ENCODE measurements at regions not wholly inside any gene's neighbourhood (a gene's known extent, or its start where the extent isn't known, plus 50 kb on each side); places are given as distances from the start of the nearest gene placed in this dataset.
"Not testable (repeated sequence)": the region's sequence is repeated elsewhere in the genome, so short reads cannot be mapped to it uniquely, and the experiment has no call there.

DNA sequence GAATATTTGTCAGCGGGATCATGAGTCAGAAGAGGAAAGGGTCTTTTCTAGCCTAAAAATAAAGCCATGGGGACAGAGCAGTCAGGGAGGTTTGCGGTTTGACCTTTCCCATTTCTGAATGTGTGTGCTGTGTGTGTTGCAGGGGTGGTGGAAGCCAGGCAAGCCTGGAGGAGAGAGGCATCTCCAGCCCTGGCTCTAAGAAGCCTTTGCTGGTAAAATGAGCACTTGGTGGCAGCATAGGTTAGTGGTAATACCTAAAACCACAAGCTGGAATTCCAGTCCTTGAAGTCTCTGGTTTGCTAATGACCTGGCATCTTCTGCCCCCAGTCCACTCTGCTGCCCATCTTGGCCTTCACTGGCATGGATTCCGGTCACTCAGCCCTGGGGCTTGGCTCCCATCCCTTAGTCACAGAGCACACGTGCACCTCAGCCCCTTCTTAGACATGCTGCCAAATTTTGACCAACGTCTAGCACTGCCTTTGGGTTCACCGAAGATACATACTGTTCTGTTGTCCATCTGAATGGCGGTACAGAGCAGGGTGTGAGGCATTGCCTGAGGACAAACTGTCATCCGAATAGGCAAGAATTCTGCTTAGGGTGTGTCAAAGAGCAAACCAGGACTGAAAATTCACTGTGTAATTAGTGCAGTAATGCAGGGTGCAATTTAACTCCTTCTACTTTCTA is 52.7 kb downstream of the KCNA5 start:
- DNase-seq (ENCODE audit: low spot score) = no peak

DNA sequence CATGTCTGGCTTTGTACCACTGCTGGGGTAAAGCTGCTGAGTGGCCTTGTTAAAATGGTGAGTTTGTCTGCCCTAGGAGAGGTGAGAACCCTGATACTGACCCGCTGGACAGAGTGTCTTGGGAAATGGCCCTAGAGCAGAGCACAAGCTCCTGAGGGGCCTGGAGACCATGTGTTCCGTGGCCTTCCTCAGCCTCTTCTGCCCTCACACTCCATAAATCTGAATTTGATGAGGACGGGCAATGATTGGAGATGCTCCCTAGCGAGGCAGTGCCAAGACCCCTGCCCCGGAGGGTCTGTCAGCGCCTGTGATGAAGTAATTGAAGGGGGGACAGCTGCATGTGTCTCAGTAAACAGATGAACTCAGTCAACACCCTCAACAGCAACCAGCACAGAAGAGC is 54.1 kb downstream of the KCNA5 start:
- no peak for DNase-seq (ENCODE audit: low spot score)

DNA sequence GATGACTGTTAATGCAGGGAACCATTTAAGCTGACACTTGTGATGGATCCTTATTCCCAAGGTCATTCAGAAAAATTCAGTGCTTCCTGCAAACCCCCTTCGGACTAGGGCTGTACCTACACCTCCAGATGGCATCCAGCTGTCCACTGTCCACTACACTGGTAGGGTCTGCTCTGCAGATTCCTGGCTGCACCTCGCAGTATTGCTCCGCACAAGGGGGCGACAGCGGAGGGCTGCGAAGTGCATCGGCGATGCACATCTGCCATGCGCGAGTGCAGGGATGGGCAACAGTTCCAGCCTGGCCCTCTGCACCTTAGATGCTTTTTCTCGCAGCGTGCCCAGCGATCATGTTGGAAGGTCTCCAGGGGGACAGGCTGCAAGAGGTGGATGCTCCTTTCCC is 55.5 kb downstream of the KCNA5 start:
- no peak for DNase-seq (ENCODE audit: low spot score)

DNA sequence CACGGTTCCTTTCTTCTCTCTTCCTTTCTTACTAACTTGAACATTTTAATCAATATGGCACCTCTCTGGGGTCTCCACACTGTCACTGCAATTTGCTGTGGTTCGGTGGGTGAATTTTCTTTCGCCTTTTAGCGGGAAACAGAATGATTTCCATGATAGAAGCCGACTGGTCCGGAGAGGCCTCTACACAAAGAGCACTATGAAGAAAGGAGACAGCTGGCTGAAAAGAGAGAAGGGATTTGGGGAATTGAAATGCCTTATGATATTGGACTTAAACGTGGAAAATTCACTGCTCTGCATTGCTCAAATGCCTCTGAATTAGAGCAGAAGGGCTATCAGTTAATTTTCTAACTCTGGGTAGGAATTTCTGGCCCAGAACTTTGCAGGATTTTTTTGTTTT is 55.9 kb downstream of the KCNA5 start:
- no peak for DNase-seq (ENCODE audit: low spot score)

DNA sequence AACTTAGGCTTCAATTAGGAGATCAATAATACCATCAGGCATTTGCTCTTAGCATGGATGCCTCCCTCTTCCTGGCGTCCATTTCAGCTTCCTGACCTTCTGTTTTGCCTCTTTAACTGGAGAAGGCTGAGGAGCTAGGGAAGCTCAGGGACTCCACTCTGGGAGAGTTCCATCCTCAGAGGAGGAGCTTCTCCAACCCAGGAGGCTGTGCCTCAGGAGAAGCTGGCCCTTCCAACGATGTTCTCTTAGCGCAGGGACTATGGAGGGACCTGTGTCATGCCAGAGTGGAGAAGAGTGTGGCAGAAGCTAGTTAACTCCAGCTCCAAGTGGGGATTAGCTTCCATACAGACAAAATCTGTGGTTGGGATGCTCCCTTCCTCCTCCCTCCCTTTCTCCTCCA is 58.0 kb downstream of the KCNA5 start:
- DNase-seq (ENCODE audit: low spot score) = no peak

DNA sequence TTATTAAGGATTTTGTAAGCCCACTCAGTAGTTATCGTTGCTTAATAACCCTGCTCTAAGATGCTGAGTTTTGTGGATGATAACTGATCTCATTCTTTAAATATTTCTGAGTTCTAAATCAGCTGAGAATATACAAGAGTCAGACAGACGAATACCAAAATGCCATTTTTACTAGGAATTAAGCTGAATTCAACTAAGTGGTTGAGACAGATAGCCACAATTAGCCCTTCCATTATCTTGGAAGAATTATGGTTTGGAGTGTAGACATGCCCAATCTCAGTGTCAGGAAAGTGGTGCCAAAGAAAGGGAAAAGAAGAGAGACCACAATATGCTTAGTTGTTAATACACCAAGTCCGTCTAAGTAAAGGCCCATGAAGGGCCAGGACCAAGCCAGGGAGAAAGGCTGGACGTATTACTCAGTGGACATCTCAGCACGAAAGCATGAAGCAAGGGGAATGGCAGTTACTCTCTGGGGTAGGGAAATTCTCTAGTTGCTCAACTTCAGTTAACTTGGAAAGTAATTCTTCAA is 58.6 kb downstream of the KCNA5 start:
- no peak for DNase-seq (ENCODE audit: low spot score)

DNA sequence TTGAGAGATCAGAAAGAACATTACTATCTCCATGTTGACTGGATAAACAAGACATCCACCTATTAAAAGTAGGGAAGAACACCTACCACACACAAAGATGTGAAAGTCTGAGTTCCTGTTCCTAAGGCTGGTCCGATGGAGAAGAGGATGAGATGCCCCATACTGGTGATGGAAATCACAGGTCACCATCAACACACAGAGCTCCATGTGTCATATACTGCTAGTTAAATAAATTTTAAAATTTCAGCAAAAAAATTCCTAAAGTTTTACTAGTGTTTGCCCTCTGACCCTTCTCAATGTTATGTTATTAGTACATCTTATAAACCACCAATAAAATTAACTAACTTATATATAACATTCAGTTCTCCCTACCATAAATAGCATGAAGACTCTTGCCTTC is 59.1 kb downstream of the KCNA5 start:
- DNase-seq (ENCODE audit: low spot score) = no peak

DNA sequence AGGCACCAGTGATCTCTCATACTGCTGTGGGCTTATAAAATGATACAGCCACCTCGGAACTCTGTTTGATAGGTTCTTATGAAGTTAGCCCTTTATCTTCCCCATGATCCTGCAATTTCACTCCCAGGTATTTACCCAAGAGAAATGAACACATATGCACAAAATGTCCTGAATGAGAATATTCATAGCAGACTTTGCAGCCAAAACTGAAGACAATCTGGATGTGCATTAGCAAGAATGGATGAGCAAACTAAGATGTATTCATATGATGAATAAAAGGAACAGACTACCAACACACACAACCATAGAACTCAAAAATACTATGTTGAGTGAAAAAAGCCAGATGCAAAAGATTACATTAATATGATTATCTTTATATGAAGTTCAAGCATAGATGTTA is 66.7 kb downstream of the KCNA5 start:
- DNase-seq (ENCODE audit: low spot score) = no peak

DNA sequence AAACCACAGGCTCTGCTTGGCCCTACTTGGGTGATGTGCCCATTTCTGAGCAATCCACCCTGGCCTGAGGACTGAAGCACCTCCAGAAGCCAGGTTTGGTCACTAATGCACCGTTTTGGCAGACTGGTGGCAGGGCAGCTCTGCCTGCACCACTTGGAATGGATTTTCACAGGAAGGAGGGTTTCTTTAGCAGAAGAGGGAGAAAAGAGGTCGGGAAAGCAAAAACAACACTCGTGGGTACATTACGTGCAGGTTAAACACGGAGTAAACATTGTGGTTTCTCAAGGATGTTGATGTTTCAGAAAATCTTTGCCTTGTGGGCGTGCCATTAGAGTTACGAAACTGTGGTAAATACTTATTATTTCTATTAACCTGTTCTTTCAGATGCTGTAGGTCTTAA is 70.8 kb downstream of the KCNA5 start:
- no peak for DNase-seq (ENCODE audit: low spot score)

DNA sequence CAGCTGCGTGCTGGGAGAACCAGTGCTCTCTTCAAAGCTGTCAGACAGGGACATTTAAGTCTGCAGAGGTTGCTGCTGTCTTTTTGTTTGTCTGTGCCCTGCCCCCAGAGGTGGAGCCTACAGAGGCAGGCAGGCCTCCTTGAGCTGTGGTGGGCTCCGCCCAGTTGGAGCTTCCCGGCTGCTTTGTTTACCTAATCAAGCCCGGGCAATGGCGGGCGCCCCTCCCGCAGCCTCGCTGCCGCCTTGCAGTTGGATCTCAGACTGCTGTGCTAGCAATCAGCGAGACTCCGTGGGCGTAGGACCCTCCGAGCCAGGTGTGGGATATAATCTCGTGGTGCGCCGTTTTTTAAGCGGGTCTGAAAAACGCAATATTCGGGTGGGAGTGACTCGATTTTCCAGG is 78.1 kb downstream of the KCNA5 start:
- not testable (repeated sequence) for DNase-seq (ENCODE audit: low spot score)

DNA sequence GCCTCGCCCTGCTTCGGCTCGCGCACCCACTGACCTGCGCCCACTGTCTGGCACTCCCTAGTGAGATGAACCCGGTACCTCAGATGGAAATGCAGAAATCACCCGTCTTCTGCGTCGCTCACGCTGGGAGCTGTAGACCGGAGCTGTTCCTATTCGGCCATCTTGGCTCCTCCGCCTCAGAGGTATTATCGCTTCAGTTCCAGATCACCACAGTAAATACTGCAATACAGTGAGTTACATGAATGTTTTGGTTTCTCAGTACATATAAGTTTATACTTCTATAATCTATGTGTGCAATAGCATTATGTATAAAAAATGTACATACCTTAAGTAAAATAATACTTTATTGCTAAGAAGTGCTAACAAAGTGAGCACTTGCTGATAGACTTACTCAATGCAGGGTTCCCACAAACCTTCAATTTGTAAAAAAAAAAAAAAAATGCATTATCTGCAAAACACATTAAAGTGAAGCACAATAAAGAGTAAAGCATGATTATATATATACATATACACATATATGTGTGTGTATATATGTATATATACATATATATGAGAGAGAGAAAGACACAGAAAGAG is 78.7 kb downstream of the KCNA5 start:
- not testable (repeated sequence) for DNase-seq (ENCODE audit: low spot score)

DNA sequence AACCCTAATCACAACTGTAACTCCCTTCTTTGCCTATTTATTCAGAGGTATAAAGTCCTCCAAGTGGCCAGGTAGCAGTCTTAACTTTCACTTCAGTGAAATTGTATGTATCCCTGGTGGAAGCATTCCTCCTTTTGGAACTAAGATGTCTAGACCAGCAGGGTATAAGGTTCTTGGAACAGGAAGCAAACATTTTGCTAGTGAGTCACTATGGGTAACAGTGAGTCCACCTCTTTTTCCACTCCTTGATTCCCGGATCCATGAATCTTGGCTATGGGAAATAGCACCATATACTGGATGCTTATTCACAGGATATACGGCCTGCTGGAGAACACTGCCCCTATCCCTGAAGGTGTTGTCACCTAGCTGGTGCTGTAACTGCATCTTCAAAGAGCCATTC is 80.2 kb downstream of the KCNA5 start:
- no peak for DNase-seq (ENCODE audit: low spot score)

DNA sequence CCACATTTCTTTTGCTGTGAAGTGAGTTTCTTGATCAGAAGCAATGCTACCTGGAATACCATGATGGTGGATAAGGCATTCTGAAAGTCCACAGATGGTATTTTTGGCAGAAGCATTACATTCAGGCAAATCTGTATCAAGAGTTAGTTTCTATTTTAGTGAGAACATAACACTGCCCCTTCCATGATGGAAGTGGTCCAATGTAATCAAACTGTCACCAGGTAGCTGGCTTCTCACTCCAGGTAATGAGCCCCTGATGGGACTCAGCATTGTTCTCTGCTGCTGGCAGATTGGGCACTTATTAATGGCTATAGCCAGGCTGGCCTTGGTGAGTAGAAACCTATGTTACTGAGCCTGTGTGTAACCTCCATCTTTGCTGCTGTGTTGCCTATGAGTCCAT is 80.7 kb downstream of the KCNA5 start:
- DNase-seq (ENCODE audit: low spot score) = no peak

DNA sequence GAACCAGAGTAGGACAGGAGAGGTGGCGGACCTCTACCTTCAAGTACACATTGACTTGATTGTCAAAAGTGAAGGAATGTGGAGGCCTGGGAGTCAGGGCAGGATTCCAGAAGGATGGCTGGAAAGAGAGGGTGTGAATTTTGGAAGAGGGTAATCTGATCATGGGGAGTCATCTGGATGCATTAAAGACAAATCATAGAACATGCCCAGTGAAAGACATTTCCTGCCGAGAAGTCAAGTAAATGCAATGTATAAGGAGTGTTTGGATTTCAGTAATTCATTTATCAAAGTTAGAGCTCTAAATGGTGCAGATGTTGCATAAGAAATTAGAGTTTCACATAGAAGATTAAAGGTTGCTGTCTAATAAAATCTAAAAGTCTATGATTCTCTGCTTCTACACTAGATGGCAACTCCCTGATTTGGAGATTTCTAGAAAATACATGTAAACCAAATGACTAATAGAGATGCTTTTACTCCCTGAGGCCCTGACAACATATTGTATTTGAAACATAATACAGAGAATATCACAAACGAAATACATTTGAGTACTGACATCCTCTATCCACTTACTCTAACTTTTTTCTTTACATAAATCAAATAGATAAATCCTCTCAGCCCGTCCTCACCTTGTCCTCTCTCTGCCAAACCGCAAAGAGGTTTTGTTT is 91.3 kb downstream of the KCNA5 start:
- DNase-seq (ENCODE audit: low spot score) = no peak

DNA sequence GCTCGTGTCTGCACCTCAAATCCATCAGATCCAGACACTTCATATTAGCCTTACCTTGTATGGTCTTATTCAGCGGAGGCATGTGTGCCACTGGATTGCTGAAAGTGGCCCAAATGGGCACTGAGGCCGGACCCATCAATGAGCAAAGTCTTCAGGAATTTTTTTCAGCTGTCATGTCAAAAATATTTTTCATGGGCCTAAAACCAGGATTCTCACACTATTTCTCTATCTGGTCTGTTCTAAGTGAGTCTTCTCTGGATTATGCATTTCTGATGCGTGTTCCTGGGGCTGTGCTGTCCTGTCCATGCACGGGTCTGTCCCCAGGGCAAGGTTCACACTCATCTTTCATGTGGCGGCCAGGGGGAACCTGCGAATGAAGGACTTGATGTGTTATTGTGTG is 94.6 kb downstream of the KCNA5 start:
- no peak for DNase-seq (ENCODE audit: low spot score)

DNA sequence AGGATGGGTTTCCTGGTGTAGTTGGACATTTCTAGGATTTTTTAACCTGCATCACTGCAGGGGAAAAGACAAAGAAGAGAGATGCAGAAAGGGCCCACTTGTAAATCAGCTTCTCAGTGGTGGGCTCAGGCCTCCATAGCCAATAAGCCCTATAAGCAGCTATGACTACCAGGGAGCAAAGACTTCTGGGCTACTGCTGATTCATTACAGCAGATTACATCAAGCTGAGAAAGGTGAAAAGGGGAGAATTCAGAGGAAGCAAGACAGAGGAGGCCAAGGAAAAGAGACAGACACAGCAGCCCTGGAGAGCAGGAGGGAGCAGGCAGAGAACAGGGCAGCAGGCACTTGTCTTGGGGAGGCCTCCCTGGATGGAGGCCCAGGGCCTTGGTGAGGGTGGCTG is 95.2 kb downstream of the KCNA5 start:
- no peak for DNase-seq (ENCODE audit: low spot score)

DNA sequence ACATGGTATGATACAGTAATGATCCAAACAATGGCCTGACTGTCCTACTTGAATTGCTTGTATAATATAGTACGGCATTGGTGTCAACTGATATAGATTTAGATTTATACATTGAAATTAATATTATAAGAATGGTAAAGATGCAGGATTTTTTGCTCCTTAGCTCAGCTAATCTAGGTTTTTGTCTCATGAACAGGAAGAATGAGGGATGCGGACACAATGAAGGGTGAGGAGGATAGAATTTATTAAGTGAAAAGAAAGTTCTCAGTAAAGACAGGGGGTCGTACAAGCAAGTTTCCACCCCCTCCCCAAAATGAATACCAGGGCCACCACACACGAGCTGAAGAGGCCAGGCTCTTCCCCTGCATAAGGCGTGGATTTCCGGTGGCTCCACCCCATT is 96.1 kb downstream of the KCNA5 start:
- DNase-seq (ENCODE audit: low spot score) = no peak

DNA sequence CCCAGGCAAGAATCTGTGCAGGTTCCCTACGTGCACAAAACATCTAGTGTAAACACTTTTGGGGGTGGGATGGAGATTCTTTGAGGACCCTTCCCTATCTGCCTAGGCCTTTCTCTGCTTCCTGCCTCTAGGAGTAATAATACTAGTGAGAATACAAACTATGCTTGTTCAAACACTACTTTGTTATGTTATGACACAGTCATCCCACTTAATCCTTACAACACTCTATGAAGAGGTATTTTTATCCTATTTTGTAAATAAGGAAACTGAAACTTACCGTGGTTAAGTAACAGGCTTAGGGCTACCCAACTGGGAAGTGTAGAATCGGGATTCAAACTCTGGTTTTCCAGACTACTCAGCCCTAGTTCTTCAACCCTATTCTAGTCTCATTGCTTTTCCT is 96.5 kb downstream of the KCNA5 start:
- DNase-seq (ENCODE audit: low spot score) = no peak

DNA sequence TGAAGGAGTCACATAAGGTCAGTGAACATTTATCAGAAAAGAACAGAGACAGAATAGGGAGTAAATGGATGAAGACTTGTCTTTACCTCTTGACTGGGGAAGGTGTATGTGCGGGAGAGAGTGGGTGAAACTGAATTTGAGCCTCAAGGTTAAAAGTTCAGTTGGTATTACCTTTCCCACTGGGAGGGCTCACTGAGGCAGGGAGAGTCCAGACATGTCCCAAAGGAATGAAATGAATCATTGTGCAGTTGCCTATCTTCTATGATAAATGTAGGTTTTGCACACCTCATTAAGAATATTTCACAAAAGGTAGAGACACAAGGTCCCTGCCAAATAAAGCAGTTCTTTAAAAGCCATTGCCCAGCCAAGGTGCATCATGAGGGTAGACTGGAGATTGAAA is 105.2 kb downstream of the KCNA5 start:
- no peak for DNase-seq (ENCODE audit: low spot score)

DNA sequence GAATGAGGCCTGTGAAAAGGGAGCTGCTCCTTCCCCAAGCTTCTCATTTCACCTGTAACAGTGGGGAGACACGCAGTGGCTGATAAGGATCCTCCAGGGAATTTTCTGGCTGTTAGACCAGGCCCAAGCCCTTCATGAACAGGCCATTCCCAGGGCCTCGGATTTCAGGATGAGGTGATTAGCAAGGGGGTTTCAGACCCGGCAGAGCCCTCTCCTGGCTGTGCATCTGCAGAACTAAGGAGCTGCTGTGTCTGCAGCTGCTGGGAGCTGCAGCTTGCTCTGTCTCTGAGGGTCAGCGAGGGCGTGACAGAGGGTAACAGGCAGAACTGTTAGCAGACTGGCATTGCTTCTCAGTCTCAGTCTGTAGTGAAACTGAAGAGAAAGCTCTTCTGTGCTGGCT is 110.4 kb downstream of the KCNA5 start:
- no peak for DNase-seq (ENCODE audit: low spot score)

DNA sequence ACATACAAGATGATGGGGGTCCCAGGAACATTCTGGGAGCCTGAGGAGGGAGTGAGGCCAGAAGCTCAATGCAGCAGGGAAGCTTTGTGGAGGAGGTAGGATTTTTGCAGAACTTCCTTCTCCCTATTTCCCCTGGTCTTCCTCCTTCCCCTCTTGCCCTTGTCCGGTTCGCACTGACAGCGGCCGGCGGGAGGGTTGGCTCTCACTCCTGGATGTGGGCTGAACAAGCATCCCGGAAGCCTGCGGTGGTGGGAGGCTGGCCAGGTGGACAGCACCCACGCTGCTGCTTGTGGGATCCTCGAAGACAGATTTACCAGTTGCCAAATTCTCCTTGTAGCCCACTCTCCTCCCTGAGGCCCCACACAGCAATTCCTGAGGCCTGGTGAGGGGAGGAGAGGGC is 112.2 kb downstream of the KCNA5 start:
- DNase-seq (ENCODE audit: low spot score) = no peak

DNA sequence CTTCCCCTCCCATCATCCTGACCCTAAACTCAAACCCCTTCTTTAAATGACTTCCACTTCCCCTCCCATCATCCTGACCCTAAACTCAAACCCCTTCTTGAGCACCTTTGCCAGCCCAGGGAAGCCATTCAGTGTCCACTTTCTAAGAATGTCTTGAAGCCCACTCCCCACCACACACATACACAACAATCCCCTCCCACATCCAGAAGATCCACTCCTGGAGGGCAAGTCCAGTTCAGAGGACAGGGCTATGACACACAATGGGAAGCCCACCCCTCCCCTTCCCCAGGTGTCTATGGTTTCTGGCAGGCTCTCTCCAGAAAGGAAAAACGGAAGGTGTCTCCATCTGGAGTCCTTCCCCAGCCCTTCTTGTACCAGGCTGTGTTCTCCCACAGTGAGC is 117.1 kb downstream of the KCNA5 start:
- DNase-seq (ENCODE audit: low spot score) = no peak

DNA sequence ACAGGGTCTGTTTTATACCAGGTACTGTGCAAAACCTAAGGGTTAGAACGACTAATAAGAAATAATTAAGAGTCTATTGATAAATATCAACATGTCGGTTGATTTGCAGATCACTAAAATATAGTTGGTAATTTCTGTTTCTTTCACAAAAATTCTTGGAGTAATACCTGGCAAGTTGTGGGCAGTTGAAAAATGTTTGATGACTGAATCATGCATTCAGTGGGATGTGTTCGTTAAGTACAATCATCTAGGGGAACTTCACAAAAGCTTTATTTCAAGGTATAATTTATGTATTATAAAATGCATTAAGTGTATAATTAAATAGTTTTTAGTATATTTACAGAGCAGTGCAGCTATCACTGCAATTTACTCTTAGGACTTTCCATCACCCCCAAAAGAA is 120.0 kb downstream of the KCNA5 start:
- no peak for DNase-seq (ENCODE audit: low spot score)

Data from hematopoietic multipotent progenitor cell treated with erythropoietin and hydrocortisone succinate and interleukin-3 and kit ligand, for 15 days (in vitro differentiated cells).